HL-60 (cell line): ENCODE measurements at regions not wholly inside any gene's neighbourhood (a gene's known extent, or its start where the extent isn't known, plus 50 kb on each side); places are given as distances from the start of the nearest gene placed in this dataset.

Source experiments
- DNase-seq, 2 experiments: peaks; one replicate each; pipeline ENCODE4 v3.0.0-alpha.2; 2010 to 2020; ENCODE audit warnings: low read depth in 1 of 2, low spot score in 1 of 2
- H3K27ac ChIP-seq: fragments of 250-450 bp; sonication (Bioruptor Pico); replicated peaks from 2 replicates; pipeline ENCODE4 v1.5.1; 2020; ENCODE audit warnings: mild to moderate bottlenecking, moderate library complexity
- H3K27me3 ChIP-seq: fragments of 250-450 bp; sonication (Bioruptor Pico); 2 replicates; pipeline ENCODE4 v1.5.1; 2021; ENCODE audit warnings: mild to moderate bottlenecking, moderate library complexity; ENCODE audit not compliant: insufficient read depth, poor library complexity, severe bottlenecking
- H3K4me3 ChIP-seq: replicated peaks from 2 replicates; pipeline ENCODE4 v1.5.1; 2011; ENCODE audit warnings: mild to moderate bottlenecking, control low read depth, low read length; ENCODE audit not compliant: insufficient read depth
- CTCF ChIP-seq: IDR thresholded peaks from one replicate; pipeline ENCODE4 v1.5.1; 2011; ENCODE audit warnings: low read length, control low read depth, inconsistent platforms; ENCODE audit not compliant: insufficient read depth
- GABPA ChIP-seq: IDR thresholded peaks from 2 replicates; pipeline ENCODE4 v1.6.1; 2012; ENCODE audit warnings: low read depth
- POLR2AphosphoS5 ChIP-seq: IDR thresholded peaks from 2 replicates; pipeline ENCODE4 v1.6.1; 2012; ENCODE audit warnings: low read depth
- REST ChIP-seq: IDR thresholded peaks from 2 replicates; pipeline ENCODE4 v1.6.1; 2012; ENCODE audit warnings: low read depth; ENCODE audit not compliant: insufficient replicate concordance
- SPI1 ChIP-seq: IDR thresholded peaks from 2 replicates; pipeline ENCODE4 v1.6.1; 2012; ENCODE audit warnings: low read depth, mild to moderate bottlenecking, borderline replicate concordance

DNA sequence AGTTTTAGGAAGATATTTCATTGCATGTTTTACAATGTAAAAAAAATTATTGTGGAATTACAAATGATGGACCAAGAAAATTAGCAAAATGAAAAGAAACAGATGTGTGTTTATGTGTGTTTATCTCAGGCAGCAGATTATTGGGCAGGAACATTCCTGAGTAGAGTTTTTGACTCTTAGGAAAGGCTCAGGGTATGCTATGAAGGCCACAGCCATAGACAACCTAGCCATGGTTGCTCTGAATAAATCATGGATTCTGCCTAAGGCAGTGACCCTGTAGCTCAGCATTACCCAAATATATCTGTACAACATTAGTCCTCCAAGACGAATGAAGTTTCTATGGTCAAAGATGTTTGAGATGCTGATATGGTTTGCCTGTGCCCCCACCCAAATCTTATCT is 298.3 kb downstream of the PTEN start:
- Histone ChIP-seq H3K4me3 (no peak overlapping the region), H3K27ac (no peak overlapping the region)
- no peak for TF ChIP-seq GABPA
- TF ChIP-seq SPI1 = no peak
- TF ChIP-seq POLR2AphosphoS5 = no peak
- TF ChIP-seq CTCF = no peak
- no peak for TF ChIP-seq REST

GRCh38 chr10:88162852-88163251 is 299.4 kb downstream of the PTEN start:
- Histone ChIP-seq H3K4me3 (no peak overlapping the region), H3K27me3 (no peaks in the 10 kb centered on the region), H3K27ac (no peak overlapping the region)
- DNase-seq = no peak
- no peak for TF ChIP-seq GABPA
- no peak for TF ChIP-seq REST
- TF ChIP-seq CTCF = no peak
- TF ChIP-seq POLR2AphosphoS5 = no peak
- no peak for TF ChIP-seq SPI1

More for the DNA sequence above, 298.3 kb downstream of the PTEN start:
- H3K27me3 ChIP-seq = no peaks in the 10 kb centered on the region
- no peak for DNase-seq

DNA sequence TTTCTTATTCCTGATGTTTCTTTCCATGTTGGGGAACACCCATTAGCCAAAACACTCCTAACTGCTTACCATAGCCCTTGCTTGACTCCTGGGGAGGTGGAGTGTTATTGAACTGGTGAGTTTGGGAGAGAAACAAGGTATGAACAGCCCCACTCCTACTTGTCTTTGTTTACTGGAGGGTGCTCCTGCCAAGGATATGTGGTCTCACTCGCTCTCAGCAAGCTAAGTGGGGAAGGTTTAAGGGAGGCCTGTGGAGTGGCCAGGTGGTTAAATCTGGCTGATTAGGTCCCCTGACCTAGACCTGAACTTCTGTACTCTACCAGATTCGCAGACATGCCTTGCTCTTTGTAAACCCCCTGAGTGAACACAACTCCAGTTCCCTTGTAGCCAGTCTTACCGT is 300.1 kb downstream of the PTEN start:
- H3K27me3 ChIP-seq = no peaks in the 10 kb centered on the region
- no peak for DNase-seq
- TF ChIP-seq CTCF (no peak), REST (no peak)
- H3K4me3 ChIP-seq = no peak overlapping the region
- no peak overlapping the region for H3K27ac ChIP-seq
